ENCODE measurements at regions not wholly inside any gene's neighbourhood (a gene's known extent, or its start where the extent isn't known, plus 50 kb on each side); places are given as distances from the start of the nearest gene placed in this dataset.

DNA sequence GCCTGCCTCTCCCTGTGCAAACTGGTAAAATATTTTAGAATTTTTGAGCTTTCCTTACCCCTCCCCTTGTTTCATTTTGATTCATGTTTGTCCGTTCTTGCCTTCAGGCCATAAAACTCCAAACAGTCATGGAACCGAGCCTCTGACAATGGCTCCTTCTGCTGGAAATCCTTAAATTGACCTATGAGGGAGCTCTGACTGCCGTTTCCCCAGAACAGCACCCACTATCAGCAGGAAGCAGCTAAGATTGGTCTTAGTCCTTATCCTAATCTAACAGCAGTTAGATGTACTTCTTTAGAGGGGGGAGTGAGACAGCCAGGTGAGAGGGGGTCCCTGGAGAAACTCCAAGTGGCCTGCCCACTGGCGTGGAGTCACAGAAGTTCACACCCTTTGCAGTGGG is 106.7 kb downstream of the FAM174A start:
- TF ChIP-seq CTCF (IDR thresholded peaks at IDR 0.05; ENCODE audit: insufficient read depth, low read length, severe bottlenecking): no peak
- Histone ChIP-seq H3K27me3 (ENCODE audit: control insufficient read depth, insufficient read depth, low read length) (no peaks in the 10 kb centered on the region), H3K36me3 (ENCODE audit: control insufficient read depth, insufficient read depth, low read length) (no peaks in the 10 kb centered on the region), H3K4me3 (ENCODE audit: low read depth, low read length) (no peak overlapping the region)
- FAIRE-seq (no peak), DNase-seq (ENCODE audit: low read depth) (no peak)

- Histone ChIP-seq H3K4me3 (ENCODE audit: low read depth, low read length) (no peak overlapping the region), H3K36me3 (ENCODE audit: control insufficient read depth, insufficient read depth, low read length) (no peaks in the 10 kb centered on the region), H3K27me3 (ENCODE audit: control insufficient read depth, insufficient read depth, low read length) (no peaks in the 10 kb centered on the region)
- DNase-seq (ENCODE audit: low read depth) (peak; percentile 75), FAIRE-seq (no peak)
- TF ChIP-seq CTCF (IDR thresholded peaks at IDR 0.05; ENCODE audit: insufficient read depth, low read length, severe bottlenecking): no peak
Observed at GRCh38 chr5:100643473-100643872, 108.3 kb downstream of the FAM174A start.

DNA sequence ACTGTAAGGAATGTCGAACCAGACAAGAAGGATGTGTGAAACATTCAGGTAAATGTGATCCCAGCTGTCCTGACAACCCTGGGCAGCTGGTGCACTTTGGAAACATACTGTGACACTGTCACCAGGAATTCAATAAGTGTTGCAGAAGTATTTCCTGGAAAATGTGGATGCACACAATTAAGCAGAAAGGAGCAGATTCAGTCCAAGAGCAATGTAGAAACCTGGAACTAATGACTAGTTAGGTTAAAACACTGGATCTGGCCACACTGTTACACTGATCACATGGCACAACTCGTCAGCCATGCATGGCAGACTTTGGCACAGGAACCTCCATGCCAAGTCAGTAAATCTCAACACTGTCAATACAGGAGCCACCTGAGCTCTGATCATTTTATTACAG is 109.0 kb downstream of the FAM174A start:
- Histone ChIP-seq H3K36me3 (ENCODE audit: control insufficient read depth, insufficient read depth, low read length) (no peaks in the 10 kb centered on the region), H3K27me3 (ENCODE audit: control insufficient read depth, insufficient read depth, low read length) (no peaks in the 10 kb centered on the region), H3K4me3 (ENCODE audit: low read depth, low read length) (no peak overlapping the region)
- no peak for TF ChIP-seq CTCF (IDR thresholded peaks at IDR 0.05; ENCODE audit: insufficient read depth, low read length, severe bottlenecking)
- peak; percentile 42 for DNase-seq (ENCODE audit: low read depth)
- FAIRE-seq: peak; percentile 64

- no peak for TF ChIP-seq CTCF (IDR thresholded peaks at IDR 0.05; ENCODE audit: insufficient read depth, low read length, severe bottlenecking)
- DNase-seq (ENCODE audit: low read depth) (peak; percentile 61), FAIRE-seq (no peak)
- Histone ChIP-seq H3K4me3 (ENCODE audit: low read depth, low read length) (no peak overlapping the region), H3K36me3 (ENCODE audit: control insufficient read depth, insufficient read depth, low read length) (no peaks in the 10 kb centered on the region), H3K27me3 (ENCODE audit: control insufficient read depth, insufficient read depth, low read length) (no peaks in the 10 kb centered on the region)
Observed at GRCh38 chr5:100644776-100645175, 109.6 kb downstream of the FAM174A start.

DNA sequence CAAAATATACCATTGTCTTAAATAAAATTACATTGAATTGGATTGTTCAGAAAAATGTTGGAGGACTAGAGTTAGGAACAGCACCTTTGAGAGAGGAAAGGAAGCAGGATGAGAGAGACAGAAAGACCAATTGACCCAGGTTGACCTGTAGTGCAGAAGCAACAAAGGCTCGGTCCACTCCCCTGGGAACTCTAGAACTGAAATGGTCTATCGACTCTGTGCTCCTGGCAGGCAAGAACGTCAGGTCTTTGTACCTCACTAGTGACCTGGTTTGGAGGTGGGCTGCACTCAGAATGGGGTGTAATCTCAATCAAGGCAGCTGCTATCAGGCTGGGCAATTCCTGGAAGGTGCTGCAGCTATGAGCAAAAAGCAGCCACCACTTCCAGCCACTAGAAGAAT is 110.8 kb downstream of the FAM174A start:
- no peak for FAIRE-seq
- TF ChIP-seq CTCF (IDR thresholded peaks at IDR 0.05; ENCODE audit: insufficient read depth, low read length, severe bottlenecking): no peak
- H3K36me3 ChIP-seq (ENCODE audit: control insufficient read depth, insufficient read depth, low read length): no peaks in the 10 kb centered on the region
- H3K27me3 ChIP-seq (ENCODE audit: control insufficient read depth, insufficient read depth, low read length): no peaks in the 10 kb centered on the region
- no peak overlapping the region for H3K4me3 ChIP-seq (ENCODE audit: low read depth, low read length)
- DNase-seq (ENCODE audit: low read depth): no peak

GRCh38 chr5:100646691-100647090 is 111.5 kb downstream of the FAM174A start:
- no peak overlapping the region for H3K4me3 ChIP-seq (ENCODE audit: low read depth, low read length)
- TF ChIP-seq CTCF (IDR thresholded peaks at IDR 0.05; ENCODE audit: insufficient read depth, low read length, severe bottlenecking): no peak
- no peaks in the 10 kb centered on the region for H3K36me3 ChIP-seq (ENCODE audit: control insufficient read depth, insufficient read depth, low read length)
- FAIRE-seq (no peak), DNase-seq (ENCODE audit: low read depth) (no peak)
- no peaks in the 10 kb centered on the region for H3K27me3 ChIP-seq (ENCODE audit: control insufficient read depth, insufficient read depth, low read length)
